T-helper 17 cell (primary cell): ENCODE measurements at regions not wholly inside any gene's neighbourhood (a gene's known extent, or its start where the extent isn't known, plus 50 kb on each side); places are given as distances from the start of the nearest gene placed in this dataset.

Experiments
- ATAC-seq: fragments of 150-1000 bp; cut with Tn5 transposase; 2 replicates; pipeline ENCODE4 v1.10.0; 2021; ENCODE audit warnings: mild to moderate bottlenecking, moderate library complexity
- DNase-seq, 3 donors: peaks; one replicate each; pipeline versions ENCODE4 v3.0.0 to v3.0.0-alpha.2; 2020 to 2021
- H3K9me3 ChIP-seq: one replicate; pipeline ENCODE4 v1.7.0; 2013; ENCODE audit warnings: low read length, mild to moderate bottlenecking; ENCODE audit not compliant: control insufficient read depth, poor library complexity, severe bottlenecking
- H3K27ac Mint-ChIP-seq: one replicate; pipeline ENCODE4 v1.8.0; 2022; ENCODE audit warnings: mild to moderate bottlenecking, moderate library complexity, mixed read lengths
- H3K27me3 Mint-ChIP-seq: one replicate; pipeline ENCODE4 v1.8.0; 2022; ENCODE audit warnings: mixed read lengths
- H3K36me3 Mint-ChIP-seq: one replicate; pipeline ENCODE4 v1.8.0; 2022; ENCODE audit warnings: low read depth, mixed read lengths
- H3K4me1 Mint-ChIP-seq: one replicate; pipeline ENCODE4 v1.8.0; 2022; ENCODE audit warnings: mild to moderate bottlenecking, mixed read lengths
- H3K4me3 Mint-ChIP-seq: one replicate; pipeline ENCODE4 v1.8.0; 2022; ENCODE audit warnings: mild to moderate bottlenecking, moderate library complexity, mixed read lengths

GRCh38 chr20:19950042-19950441 is 67.1 kb upstream of the NAA20 start:
- Mint-ChIP-seq H3K4me1 (peaks cover 2% of the 10 kb centered on the region), H3K4me3 (no peak overlapping the region), H3K27me3 (peaks cover 6% of the 10 kb centered on the region)

GRCh38 chr20:19952392-19952791 is 64.8 kb upstream of the NAA20 start:
- H3K36me3 Mint-ChIP-seq = no peaks in the 10 kb centered on the region
- peaks cover 2% of the 10 kb centered on the region for H3K4me1 Mint-ChIP-seq
- DNase-seq (no peak), ATAC-seq (no peak)
- H3K27me3 Mint-ChIP-seq = no peaks in the 10 kb centered on the region
- H3K9me3 ChIP-seq = no peaks in the 10 kb centered on the region
- H3K4me3 Mint-ChIP-seq = no peak overlapping the region
- no peak overlapping the region for H3K27ac Mint-ChIP-seq

More at GRCh38 chr20:19950042-19950441, 67.1 kb upstream of the NAA20 start:
- no peak for DNase-seq
- ATAC-seq = no peak
- no peaks in the 10 kb centered on the region for H3K36me3 Mint-ChIP-seq
- no peaks in the 10 kb centered on the region for H3K9me3 ChIP-seq
- H3K27ac Mint-ChIP-seq = no peak overlapping the region

GRCh38 chr20:19953606-19954005 is 63.6 kb upstream of the NAA20 start:
- Mint-ChIP-seq H3K4me3 (no peak overlapping the region), H3K36me3 (no peaks in the 10 kb centered on the region), H3K4me1 (peaks cover 2% of the 10 kb centered on the region), H3K27me3 (no peaks in the 10 kb centered on the region), H3K27ac (no peak overlapping the region)
- ATAC-seq (no peak), DNase-seq (no peak)
- H3K9me3 ChIP-seq = no peaks in the 10 kb centered on the region

- no peaks in the 10 kb centered on the region for H3K9me3 ChIP-seq
- Mint-ChIP-seq H3K27ac (no peak overlapping the region), H3K27me3 (no peaks in the 10 kb centered on the region), H3K4me3 (no peak overlapping the region), H3K4me1 (no peaks in the 10 kb centered on the region), H3K36me3 (peaks cover 3% of the 10 kb centered on the region)
- DNase-seq (no peak), ATAC-seq (no peak)
Observed at GRCh38 chr20:19956976-19957375, 60.2 kb upstream of the NAA20 start.

- no peak overlapping the region for H3K27ac Mint-ChIP-seq
- no peaks in the 10 kb centered on the region for H3K9me3 ChIP-seq
Observed at GRCh38 chr20:19958219-19958618, 58.9 kb upstream of the NAA20 start.

GRCh38 chr20:19958928-19959327 is 58.2 kb upstream of the NAA20 start:
- no peak overlapping the region for H3K4me3 Mint-ChIP-seq

More at GRCh38 chr20:19958219-19958618, 58.9 kb upstream of the NAA20 start:
- DNase-seq (no peak), ATAC-seq (no peak)
- Mint-ChIP-seq H3K36me3 (peaks cover 3% of the 10 kb centered on the region), H3K4me3 (no peak overlapping the region), H3K27me3 (no peaks in the 10 kb centered on the region), H3K4me1 (peaks cover 3% of the 10 kb centered on the region)

GRCh38 chr20:19960745-19961144 is 56.4 kb upstream of the NAA20 start:
- Mint-ChIP-seq H3K27ac (no peak overlapping the region), H3K27me3 (no peaks in the 10 kb centered on the region)

More at GRCh38 chr20:19958928-19959327, 58.2 kb upstream of the NAA20 start:
- H3K36me3 Mint-ChIP-seq = peaks cover 3% of the 10 kb centered on the region
- no peak overlapping the region for H3K27ac Mint-ChIP-seq
- H3K4me1 Mint-ChIP-seq = peaks cover 3% of the 10 kb centered on the region
- H3K9me3 ChIP-seq = no peaks in the 10 kb centered on the region
- DNase-seq (no peak), ATAC-seq (no peak)
- H3K27me3 Mint-ChIP-seq = no peaks in the 10 kb centered on the region

GRCh38 chr20:19961293-19961692 is 55.9 kb upstream of the NAA20 start:
- no peaks in the 10 kb centered on the region for H3K9me3 ChIP-seq
- ATAC-seq (no peak), DNase-seq (no peak)
- Mint-ChIP-seq H3K36me3 (peaks cover 3% of the 10 kb centered on the region), H3K4me3 (no peak overlapping the region), H3K27ac (no peak overlapping the region), H3K27me3 (no peaks in the 10 kb centered on the region), H3K4me1 (peaks cover 3% of the 10 kb centered on the region)

More at GRCh38 chr20:19960745-19961144, 56.4 kb upstream of the NAA20 start:
- H3K9me3 ChIP-seq = no peaks in the 10 kb centered on the region
- Mint-ChIP-seq H3K36me3 (peaks cover 3% of the 10 kb centered on the region), H3K4me3 (no peak overlapping the region), H3K4me1 (peaks cover 3% of the 10 kb centered on the region)
- ATAC-seq = no peak
- DNase-seq = no peak

GRCh38 chr20:19962958-19963357 is 54.2 kb upstream of the NAA20 start:
- peaks cover 9% of the 10 kb centered on the region for H3K4me1 Mint-ChIP-seq
- no peaks in the 10 kb centered on the region for H3K9me3 ChIP-seq
- no peak overlapping the region for H3K27ac Mint-ChIP-seq
- no peak for DNase-seq
- no peaks in the 10 kb centered on the region for H3K27me3 Mint-ChIP-seq
- no peak for ATAC-seq
- peaks cover 3% of the 10 kb centered on the region for H3K36me3 Mint-ChIP-seq
- no peak overlapping the region for H3K4me3 Mint-ChIP-seq

- H3K4me3 Mint-ChIP-seq = no peak overlapping the region
- H3K9me3 ChIP-seq = no peaks in the 10 kb centered on the region
- H3K27ac Mint-ChIP-seq = no peak overlapping the region
- H3K4me1 Mint-ChIP-seq = peaks cover 21% of the 10 kb centered on the region
- ATAC-seq = no peak
- no peaks in the 10 kb centered on the region for H3K27me3 Mint-ChIP-seq
- H3K36me3 Mint-ChIP-seq = peaks cover under 1% of the 10 kb centered on the region
- no peak for DNase-seq
Observed at GRCh38 chr20:19964289-19965265, 52.6 kb upstream of the NAA20 start.

GRCh38 chr20:19966840-19967239 is 50.3 kb upstream of the NAA20 start:
- Mint-ChIP-seq H3K36me3 (no peaks in the 10 kb centered on the region), H3K4me3 (no peak overlapping the region), H3K4me1 (peaks cover 24% of the 10 kb centered on the region), H3K27ac (no peak overlapping the region), H3K27me3 (no peaks in the 10 kb centered on the region)
- ATAC-seq (no peak), DNase-seq (no peak)
- H3K9me3 ChIP-seq = no peaks in the 10 kb centered on the region
